ENCODE measurements at regions not wholly inside any gene's neighbourhood (a gene's known extent, or its start where the extent isn't known, plus 50 kb on each side); places are given as distances from the start of the nearest gene placed in this dataset.
"Not testable (repeated sequence)": the region's sequence is repeated elsewhere in the genome, so short reads cannot be mapped to it uniquely, and the experiment has no call there.

GRCh38 chr18:4808891-4809290 lies 353.8 kb upstream of the DLGAP1 start:
- DNase-seq = no peak
- TF ChIP-seq GATA1 (IDR thresholded peaks at IDR 0.05; ENCODE audit: low read depth, low read length) = no peak
- no peak for TF ChIP-seq POLR2A (IDR thresholded peaks at IDR 0.05; ENCODE audit: low read length)

- no peak for DNase-seq
- TF ChIP-seq GATA1 (IDR thresholded peaks at IDR 0.05; ENCODE audit: low read depth, low read length) = no peak
- TF ChIP-seq POLR2A (IDR thresholded peaks at IDR 0.05; ENCODE audit: low read length) = no peak
These were observed 352.6 kb upstream of the DLGAP1 start for GRCh38 chr18:4807604-4808293.

DNA sequence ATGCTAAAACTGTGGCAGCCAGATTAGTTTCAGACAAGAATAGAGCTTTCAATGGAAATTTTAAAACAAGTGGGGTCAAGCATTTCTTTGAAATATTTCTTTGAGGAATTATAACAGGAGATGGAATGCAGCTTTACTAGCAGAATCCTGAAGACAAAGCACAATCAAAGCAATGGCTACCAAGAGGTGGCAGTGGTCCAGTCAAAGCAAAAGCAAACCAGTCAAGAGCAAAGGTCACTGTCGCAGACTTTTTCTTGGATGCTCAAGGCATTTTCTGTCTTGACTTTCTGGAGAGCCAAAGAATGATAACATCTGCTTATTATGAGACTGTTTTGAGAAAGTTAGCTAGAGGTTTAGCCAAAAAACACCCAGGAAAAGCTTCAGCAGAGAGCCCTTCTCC lies 351.2 kb upstream of the DLGAP1 start:
- TF ChIP-seq POLR2A (IDR thresholded peaks at IDR 0.05; ENCODE audit: low read length) = no peak
- TF ChIP-seq GATA1 (IDR thresholded peaks at IDR 0.05; ENCODE audit: low read depth, low read length) = no peak
- DNase-seq = no peak

DNA sequence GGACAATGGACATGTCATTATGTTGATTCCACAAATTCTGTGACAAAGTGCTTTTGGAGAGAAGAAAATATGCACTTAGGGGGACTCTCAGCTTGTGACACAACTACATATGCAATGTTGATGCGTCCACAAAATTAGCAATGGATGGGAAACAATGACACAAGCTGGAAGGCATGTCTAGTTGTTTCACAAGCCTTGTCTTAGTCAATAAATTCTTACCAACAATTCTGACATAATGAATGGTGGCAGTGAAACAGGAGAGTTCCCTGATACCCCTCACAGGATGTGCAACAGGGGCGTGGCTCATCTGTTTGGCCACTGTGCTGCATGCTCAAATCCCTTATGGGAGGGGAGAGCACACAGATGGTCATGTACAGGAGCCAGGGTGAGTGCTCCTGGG lies 347.2 kb upstream of the DLGAP1 start:
- no peak for TF ChIP-seq POLR2A (IDR thresholded peaks at IDR 0.05; ENCODE audit: low read length)
- TF ChIP-seq GATA1 (IDR thresholded peaks at IDR 0.05; ENCODE audit: low read depth, low read length) = no peak
- DNase-seq = no peak

DNA sequence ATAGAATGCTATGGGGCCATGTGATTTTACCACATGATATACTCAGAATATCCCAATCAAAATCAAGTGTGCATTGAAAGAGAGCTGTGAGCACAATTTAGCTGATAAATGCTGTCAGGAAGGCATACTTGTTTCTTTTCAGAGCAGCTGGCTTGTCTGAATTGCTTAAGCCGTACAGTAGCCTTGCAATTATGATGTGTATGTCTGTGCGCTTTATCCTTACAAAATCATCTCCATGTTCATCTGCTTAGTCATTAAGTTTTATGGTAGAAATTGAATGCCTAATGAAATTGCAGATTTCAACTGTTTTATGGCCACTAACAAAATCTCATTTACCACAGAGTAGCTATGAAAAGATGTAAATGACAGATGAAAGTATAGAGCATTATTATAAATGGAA lies 346.0 kb upstream of the DLGAP1 start:
- TF ChIP-seq POLR2A (IDR thresholded peaks at IDR 0.05; ENCODE audit: low read length) (no peak), GATA1 (IDR thresholded peaks at IDR 0.05; ENCODE audit: low read depth, low read length) (no peak)
- no peak for DNase-seq

DNA sequence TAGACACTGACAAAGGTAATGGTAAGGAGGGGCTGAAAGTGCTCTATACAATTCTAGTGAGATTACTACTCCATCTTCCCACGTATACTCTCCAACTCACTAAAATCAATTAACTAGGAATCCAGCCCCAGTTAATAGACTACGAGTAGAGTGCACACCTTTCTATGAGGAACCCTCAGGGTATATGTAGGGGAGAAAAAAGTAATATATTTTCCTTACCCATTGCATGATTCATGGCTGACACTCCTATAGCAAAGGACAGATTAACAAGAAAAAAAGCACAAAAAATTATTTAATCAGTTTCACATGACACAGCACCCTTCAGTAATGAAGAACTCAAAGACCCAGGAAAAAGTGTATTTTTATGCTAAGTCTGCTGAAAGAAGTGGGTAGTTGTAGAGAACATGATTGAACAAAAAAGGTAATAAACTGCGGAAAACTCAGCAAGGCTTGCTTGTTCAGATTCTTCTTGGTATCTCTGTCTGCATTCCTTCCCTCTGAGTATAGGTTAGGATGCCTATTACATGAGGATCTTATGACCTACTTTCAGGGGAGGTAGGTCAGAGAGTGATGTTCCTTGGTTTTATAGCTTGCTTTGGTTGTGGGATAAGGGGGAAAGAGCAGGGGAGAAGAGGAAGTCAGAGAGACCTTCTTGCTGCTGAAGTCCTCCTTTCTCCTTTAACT lies 342.0 kb upstream of the DLGAP1 start:
- no peak for TF ChIP-seq POLR2A (IDR thresholded peaks at IDR 0.05; ENCODE audit: low read length)
- TF ChIP-seq GATA1 (IDR thresholded peaks at IDR 0.05; ENCODE audit: low read depth, low read length) = no peak
- no peak for DNase-seq

- TF ChIP-seq GATA1 (IDR thresholded peaks at IDR 0.05; ENCODE audit: low read depth, low read length) (no peak), POLR2A (IDR thresholded peaks at IDR 0.05; ENCODE audit: low read length) (no peak)
- DNase-seq = no peak
These were observed 334.4 kb upstream of the DLGAP1 start for GRCh38 chr18:4789506-4789905.

- no peak for DNase-seq
- TF ChIP-seq GATA1 (IDR thresholded peaks at IDR 0.05; ENCODE audit: low read depth, low read length) (no peak), POLR2A (IDR thresholded peaks at IDR 0.05; ENCODE audit: low read length) (no peak)
These were observed 326.8 kb upstream of the DLGAP1 start for GRCh38 chr18:4781873-4782272.

GRCh38 chr18:4765401-4765800 lies 310.3 kb upstream of the DLGAP1 start:
- no peak for DNase-seq
- no peak for TF ChIP-seq GATA1 (IDR thresholded peaks at IDR 0.05; ENCODE audit: low read depth, low read length)
- TF ChIP-seq POLR2A (IDR thresholded peaks at IDR 0.05; ENCODE audit: low read length) = no peak

DNA sequence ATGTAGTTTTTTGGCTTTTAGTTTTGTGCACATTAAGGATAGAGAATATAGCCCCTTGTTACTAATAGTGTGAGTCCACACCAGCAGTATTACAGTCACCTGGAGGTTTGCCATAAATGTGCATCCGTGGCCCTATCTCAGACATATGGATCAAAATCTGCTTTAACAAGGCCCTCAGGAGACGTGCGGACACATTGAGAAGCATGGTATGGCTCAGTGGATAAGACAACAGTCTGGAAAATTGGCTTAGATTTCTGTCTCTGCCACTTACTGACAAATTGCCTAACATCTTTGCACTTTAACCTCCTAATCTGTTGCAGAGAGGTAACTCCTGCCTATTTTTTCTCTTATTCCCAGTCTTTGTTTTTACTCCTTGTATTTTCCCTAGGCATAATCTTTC lies 307.2 kb upstream of the DLGAP1 start:
- TF ChIP-seq GATA1 (IDR thresholded peaks at IDR 0.05; ENCODE audit: low read depth, low read length) = no peak
- no peak for TF ChIP-seq POLR2A (IDR thresholded peaks at IDR 0.05; ENCODE audit: low read length)
- DNase-seq = no peak

GRCh38 chr18:4758980-4759379 lies 303.9 kb upstream of the DLGAP1 start:
- TF ChIP-seq POLR2A (IDR thresholded peaks at IDR 0.05; ENCODE audit: low read length) = no peak
- TF ChIP-seq GATA1 (IDR thresholded peaks at IDR 0.05; ENCODE audit: low read depth, low read length) = no peak

DNA sequence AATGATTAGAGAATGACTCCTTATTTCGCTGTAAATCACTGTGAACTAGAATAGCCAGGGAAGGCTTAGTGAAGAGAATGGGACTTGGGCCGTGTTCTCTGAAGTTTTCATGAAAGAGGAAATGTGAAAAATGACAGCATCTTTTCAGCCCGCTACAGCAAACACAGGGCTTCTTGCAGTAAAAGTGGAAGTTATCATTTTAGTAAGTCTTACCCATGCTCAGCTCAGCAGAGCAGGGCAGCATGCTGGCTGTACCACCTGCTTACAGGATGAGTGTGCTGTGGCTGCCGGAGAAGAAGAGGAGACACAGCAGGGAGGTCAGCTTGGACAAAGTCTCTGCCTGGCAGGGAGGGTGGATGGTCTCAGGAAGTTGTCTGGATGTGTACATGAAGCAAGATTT lies 300.7 kb upstream of the DLGAP1 start:
- DNase-seq = no peak
- TF ChIP-seq POLR2A (IDR thresholded peaks at IDR 0.05; ENCODE audit: low read length) = no peak

More at GRCh38 chr18:4758980-4759379, 303.9 kb upstream of the DLGAP1 start:
- no peak for DNase-seq

DNA sequence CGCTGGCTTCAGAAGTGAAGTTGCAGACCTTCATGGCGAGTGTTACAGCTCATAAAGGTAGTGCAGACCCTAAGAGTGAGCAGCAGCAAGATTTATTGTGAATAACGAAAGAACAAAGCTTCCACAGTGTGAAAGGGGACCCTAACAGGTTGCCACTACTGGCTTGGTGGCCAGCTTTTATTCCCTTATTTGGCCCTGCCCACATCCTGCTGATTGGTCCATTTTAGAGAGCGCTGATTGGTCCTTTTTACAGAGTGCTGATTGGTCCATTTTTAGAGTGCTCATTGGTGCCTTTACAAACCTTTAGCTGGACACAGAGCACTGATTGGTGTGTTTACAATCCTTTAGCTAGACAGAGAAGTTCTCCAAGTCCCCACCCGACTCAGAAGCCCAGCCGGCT lies 298.0 kb upstream of the DLGAP1 start:
- DNase-seq = not testable (repeated sequence)

DNA sequence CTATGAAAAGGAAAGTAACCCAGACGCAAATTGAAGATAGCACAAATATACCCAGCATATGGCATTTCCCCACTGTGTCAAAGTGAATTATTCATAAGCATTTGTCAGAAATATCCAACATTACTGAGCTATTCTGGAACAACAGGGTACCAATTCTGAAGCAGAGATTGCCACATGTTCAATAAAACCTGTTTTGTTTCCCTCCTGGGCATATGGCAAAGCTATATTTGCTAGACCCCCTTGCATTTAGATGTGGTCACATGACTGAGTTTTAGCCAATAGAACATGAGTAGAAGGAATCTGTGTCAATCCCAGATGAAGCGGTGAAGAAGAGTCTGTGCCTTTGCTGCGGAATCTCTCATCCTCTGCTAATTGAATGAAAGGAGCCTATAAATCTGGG lies 296.4 kb upstream of the DLGAP1 start:
- TF ChIP-seq GATA1 (IDR thresholded peaks at IDR 0.05; ENCODE audit: low read depth, low read length) (no peak), POLR2A (IDR thresholded peaks at IDR 0.05; ENCODE audit: low read length) (no peak)
- DNase-seq = no peak

Measured in erythroblast (primary cell).